ENCODE measurements at regions not wholly inside any gene's neighbourhood (a gene's known extent, or its start where the extent isn't known, plus 50 kb on each side); places are given as distances from the start of the nearest gene placed in this dataset.

- BruUV-seq (replicated peaks): no TSS peak
- H3K27me3 Mint-ChIP-seq (ENCODE audit: insufficient read depth, unreplicated experiment): no peaks in the 10 kb centered on the region
- intact Hi-C loops (cut with micrococcal nuclease; ENCODE audit: unreplicated experiment): loop anchor here (1.0 to 5.0 kb wide), 4 partner anchors 162 to 863 kb away; no protein-coding TSS in a partner anchor
- ChIA-PET POLR2A (interaction anchor here (0.6 kb wide), 1 partner anchor 346 kb away, joined by 3 read pairs; no protein-coding TSS in a partner anchor), CTCF (interaction anchor here (0.6 to 1.3 kb wide), 6 partner anchors 11 to 418 kb away, joined by 3 to 9 read pairs (median 3); no protein-coding TSS in a partner anchor)
- no peaks in the 10 kb centered on the region for H3K9me3 ChIP-seq
- TF ChIP-seq CTCF (IDR thresholded peaks at IDR 0.05; ENCODE audit: insufficient read depth in 1 of 2, low read depth in 1 of 2, low read length in 1 of 2, severe bottlenecking in 1 of 2, unreplicated experiment in 1 of 2): peak; percentile 50 to 62
- peak; percentile 66 to 67 for DNase-seq
- H3K36me3 ChIP-seq (ENCODE audit: control insufficient read depth, insufficient read depth, low read length): no peaks in the 10 kb centered on the region
- H3K4me1 Mint-ChIP-seq (ENCODE audit: low read depth, unreplicated experiment): no peaks in the 10 kb centered on the region
- H3K4me3 ChIP-seq (ENCODE audit: low read depth, low read length): no peak overlapping the region
- no peaks in the 10 kb centered on the region for H3K36me3 Mint-ChIP-seq (ENCODE audit: insufficient read depth, unreplicated experiment)
- no peak overlapping the region for H3K27ac Mint-ChIP-seq (ENCODE audit: unreplicated experiment)
- no peak overlapping the region for H3K4me3 Mint-ChIP-seq (ENCODE audit: unreplicated experiment)
- no peaks in the 10 kb centered on the region for H3K27me3 ChIP-seq (replicated peaks; ENCODE audit: control insufficient read depth, insufficient read depth, low read length)
- no peaks in the 10 kb centered on the region for H3K4me1 ChIP-seq
- no peaks in the 10 kb centered on the region for H3K9me3 Mint-ChIP-seq (ENCODE audit: unreplicated experiment)
Observed at GRCh38 chr4:180664766-180665368, 1578.3 kb upstream of the TENM3 start.

- no peaks in the 10 kb centered on the region for H3K4me1 Mint-ChIP-seq (ENCODE audit: low read depth, unreplicated experiment)
- BruUV-seq (replicated peaks): no TSS peak
- H3K9me3 ChIP-seq: no peaks in the 10 kb centered on the region
- no peak overlapping the region for H3K4me3 ChIP-seq (ENCODE audit: low read depth, low read length)
- CTCF ChIA-PET: interaction anchor here (0.8 to 1.3 kb wide), 2 partner anchors 11 to 13 kb away, joined by 3 to 5 read pairs; no protein-coding TSS in a partner anchor
- no peaks in the 10 kb centered on the region for H3K27me3 Mint-ChIP-seq (ENCODE audit: insufficient read depth, unreplicated experiment)
- H3K4me1 ChIP-seq: no peaks in the 10 kb centered on the region
- no peaks in the 10 kb centered on the region for H3K36me3 Mint-ChIP-seq (ENCODE audit: insufficient read depth, unreplicated experiment)
- H3K27ac Mint-ChIP-seq (ENCODE audit: unreplicated experiment): no peak overlapping the region
- no peak for TF ChIP-seq CTCF (IDR thresholded peaks at IDR 0.05; ENCODE audit: insufficient read depth in 1 of 2, low read depth in 1 of 2, low read length in 1 of 2, severe bottlenecking in 1 of 2, unreplicated experiment in 1 of 2)
- H3K27me3 ChIP-seq (replicated peaks; ENCODE audit: control insufficient read depth, insufficient read depth, low read length): no peaks in the 10 kb centered on the region
- POLR2A ChIA-PET: no interaction called here
- H3K36me3 ChIP-seq (ENCODE audit: control insufficient read depth, insufficient read depth, low read length): no peaks in the 10 kb centered on the region
- intact Hi-C loops (cut with micrococcal nuclease; ENCODE audit: unreplicated experiment): loop anchor here (1.0 to 5.0 kb wide), 4 partner anchors 162 to 863 kb away; no protein-coding TSS in a partner anchor
- no peak overlapping the region for H3K4me3 Mint-ChIP-seq (ENCODE audit: unreplicated experiment)
- no peak for DNase-seq
- H3K9me3 Mint-ChIP-seq (ENCODE audit: unreplicated experiment): no peaks in the 10 kb centered on the region
Observed at GRCh38 chr4:180665481-180665880, 1577.7 kb upstream of the TENM3 start.

GRCh38 chr4:180665994-180666824, 1577.0 kb upstream of the TENM3 start:
- intact Hi-C loops (cut with micrococcal nuclease; ENCODE audit: unreplicated experiment): loop anchor here (1.0 to 5.0 kb wide), 4 partner anchors 161 to 862 kb away; no protein-coding TSS in a partner anchor
- no peak overlapping the region for H3K27ac Mint-ChIP-seq (ENCODE audit: unreplicated experiment)
- ChIA-PET CTCF (interaction anchor here (0.8 kb wide), 1 partner anchor 12 kb away, joined by 3 read pairs; no protein-coding TSS in a partner anchor), POLR2A (no interaction called here)
- TF ChIP-seq CTCF (IDR thresholded peaks at IDR 0.05; ENCODE audit: insufficient read depth in 1 of 2, low read depth in 1 of 2, low read length in 1 of 2, severe bottlenecking in 1 of 2, unreplicated experiment in 1 of 2): peak; percentile 41 to 58
- peak in 1 of 2 experiments; percentile 54 for DNase-seq
- H3K4me1 Mint-ChIP-seq (ENCODE audit: low read depth, unreplicated experiment): no peaks in the 10 kb centered on the region
- H3K9me3 Mint-ChIP-seq (ENCODE audit: unreplicated experiment): no peaks in the 10 kb centered on the region
- H3K27me3 Mint-ChIP-seq (ENCODE audit: insufficient read depth, unreplicated experiment): no peaks in the 10 kb centered on the region
- no peaks in the 10 kb centered on the region for H3K27me3 ChIP-seq (replicated peaks; ENCODE audit: control insufficient read depth, insufficient read depth, low read length)
- no TSS peak for BruUV-seq (replicated peaks)
- no peaks in the 10 kb centered on the region for H3K36me3 Mint-ChIP-seq (ENCODE audit: insufficient read depth, unreplicated experiment)
- no peak overlapping the region for H3K4me3 Mint-ChIP-seq (ENCODE audit: unreplicated experiment)
- H3K4me3 ChIP-seq (ENCODE audit: low read depth, low read length): no peak overlapping the region
- H3K4me1 ChIP-seq: no peaks in the 10 kb centered on the region
- H3K9me3 ChIP-seq: no peaks in the 10 kb centered on the region
- H3K36me3 ChIP-seq (ENCODE audit: control insufficient read depth, insufficient read depth, low read length): no peaks in the 10 kb centered on the region

All from Caco-2 (cell line).